Neural progenitor cell (in vitro differentiated cells): ENCODE measurements at regions not wholly inside any gene's neighbourhood (a gene's known extent, or its start where the extent isn't known, plus 50 kb on each side); places are given as distances from the start of the nearest gene placed in this dataset.

Experiments used
- CTCF ChIP-seq: fragments of 200-600 bp; sonication (generic); IDR thresholded peaks from 2 replicates; pipeline ENCODE4 v1.5.1; 2017; ENCODE audit warnings: antibody characterized with exemption, mild to moderate bottlenecking
- EZH2phosphoT487 ChIP-seq: fragments of 200-600 bp; sonication (generic); IDR thresholded peaks from 2 replicates; pipeline ENCODE4 v1.6.1; 2017; ENCODE audit warnings: antibody characterized with exemption

- TF ChIP-seq CTCF = peak; percentile 3
- TF ChIP-seq EZH2phosphoT487 = no peak
These were observed 187.6 kb upstream of the KLF14 start for GRCh38 chr7:130921391-130922180.
